ENCODE measurements at regions not wholly inside any gene's neighbourhood (a gene's known extent, or its start where the extent isn't known, plus 50 kb on each side); places are given as distances from the start of the nearest gene placed in this dataset.

DNA sequence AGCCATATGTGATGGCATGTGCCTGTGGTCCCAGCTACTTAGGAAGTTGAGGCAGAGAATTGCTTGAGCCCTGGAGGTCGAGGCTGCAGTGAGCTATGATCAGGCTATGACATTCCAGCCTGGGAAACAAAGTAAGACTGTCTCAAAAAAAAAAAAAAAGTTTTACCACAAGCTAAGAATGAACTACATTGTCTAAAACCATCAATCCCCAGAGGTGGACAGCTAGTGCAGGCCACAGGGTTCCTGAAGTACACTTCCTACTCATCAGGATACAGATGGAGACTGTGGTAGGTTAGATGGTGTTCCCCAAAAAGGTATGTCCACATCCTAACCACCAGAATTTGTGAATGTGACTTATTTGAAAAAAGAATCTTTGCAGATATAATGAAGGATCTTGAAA lies 63.5 kb upstream of the DOCK9 start:
- TF ChIP-seq POLR2A (IDR thresholded peaks at IDR 0.05), result no peak
- TF ChIP-seq, protein P1, sequence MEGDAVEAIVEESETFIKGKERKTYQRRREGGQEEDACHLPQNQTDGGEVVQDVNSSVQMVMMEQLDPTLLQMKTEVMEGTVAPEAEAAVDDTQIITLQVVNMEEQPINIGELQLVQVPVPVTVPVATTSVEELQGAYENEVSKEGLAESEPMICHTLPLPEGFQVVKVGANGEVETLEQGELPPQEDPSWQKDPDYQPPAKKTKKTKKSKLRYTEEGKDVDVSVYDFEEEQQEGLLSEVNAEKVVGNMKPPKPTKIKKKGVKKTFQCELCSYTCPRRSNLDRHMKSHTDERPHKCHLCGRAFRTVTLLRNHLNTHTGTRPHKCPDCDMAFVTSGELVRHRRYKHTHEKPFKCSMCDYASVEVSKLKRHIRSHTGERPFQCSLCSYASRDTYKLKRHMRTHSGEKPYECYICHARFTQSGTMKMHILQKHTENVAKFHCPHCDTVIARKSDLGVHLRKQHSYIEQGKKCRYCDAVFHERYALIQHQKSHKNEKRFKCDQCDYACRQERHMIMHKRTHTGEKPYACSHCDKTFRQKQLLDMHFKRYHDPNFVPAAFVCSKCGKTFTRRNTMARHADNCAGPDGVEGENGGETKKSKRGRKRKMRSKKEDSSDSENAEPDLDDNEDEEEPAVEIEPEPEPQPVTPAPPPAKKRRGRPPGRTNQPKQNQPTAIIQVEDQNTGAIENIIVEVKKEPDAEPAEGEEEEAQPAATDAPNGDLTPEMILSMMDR (IDR thresholded peaks at IDR 0.05), result no peak
